B cell (primary cell): ENCODE measurements at regions not wholly inside any gene's neighbourhood (a gene's known extent, or its start where the extent isn't known, plus 50 kb on each side); places are given as distances from the start of the nearest gene placed in this dataset.

Source experiments
- EZH2 ChIP-seq: IDR thresholded peaks from 2 replicates; pipeline ENCODE4 v1.6.1; 2012; ENCODE audit warnings: borderline replicate concordance, low read depth, mild to moderate bottlenecking, moderate library complexity, low read length; ENCODE audit not compliant: insufficient read depth, poor library complexity, severe bottlenecking
- TF ChIP-seq, protein P1 (sequence below): fragments of 200-600 bp; IDR thresholded peaks from one replicate; pipeline ENCODE4 v1.8.0; 2022; ENCODE audit warnings: antibody characterized with exemption, mild to moderate bottlenecking

DNA sequence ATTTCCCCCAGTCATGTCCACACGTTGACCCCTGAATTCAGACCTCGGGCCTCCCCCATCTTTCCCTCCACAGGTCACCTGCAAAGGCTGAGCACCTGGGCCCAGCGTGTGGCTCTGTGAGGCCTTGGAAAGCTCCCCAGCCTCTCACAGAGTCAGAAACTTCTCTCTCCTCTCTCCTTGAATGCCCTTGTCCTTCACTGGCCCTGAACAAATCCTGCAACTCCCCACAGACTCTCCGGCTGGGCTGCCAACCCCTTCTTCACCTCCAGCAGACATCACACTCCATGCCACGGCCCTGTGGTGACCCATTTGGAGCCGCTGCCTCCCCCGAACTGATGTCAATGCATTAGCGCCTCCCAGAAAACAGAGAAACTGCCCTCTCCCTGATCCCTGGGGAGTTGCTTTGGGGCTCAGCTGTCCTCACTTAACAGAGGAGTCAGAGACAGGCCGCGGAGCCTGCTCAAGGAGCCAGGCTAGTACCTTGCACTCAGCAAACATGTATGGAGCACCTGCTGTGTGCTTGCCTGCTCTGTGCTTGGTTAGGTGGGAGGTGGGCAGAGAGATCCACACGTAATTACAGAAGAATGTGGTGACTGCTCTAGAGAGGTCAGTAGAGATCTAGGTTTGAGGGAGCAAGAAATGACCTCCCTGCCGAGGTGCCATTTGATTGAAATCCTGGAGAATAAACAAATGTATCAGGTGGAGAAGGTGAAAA lies 99.2 kb upstream of the PWP1 start:
- TF ChIP-seq, protein P1, sequence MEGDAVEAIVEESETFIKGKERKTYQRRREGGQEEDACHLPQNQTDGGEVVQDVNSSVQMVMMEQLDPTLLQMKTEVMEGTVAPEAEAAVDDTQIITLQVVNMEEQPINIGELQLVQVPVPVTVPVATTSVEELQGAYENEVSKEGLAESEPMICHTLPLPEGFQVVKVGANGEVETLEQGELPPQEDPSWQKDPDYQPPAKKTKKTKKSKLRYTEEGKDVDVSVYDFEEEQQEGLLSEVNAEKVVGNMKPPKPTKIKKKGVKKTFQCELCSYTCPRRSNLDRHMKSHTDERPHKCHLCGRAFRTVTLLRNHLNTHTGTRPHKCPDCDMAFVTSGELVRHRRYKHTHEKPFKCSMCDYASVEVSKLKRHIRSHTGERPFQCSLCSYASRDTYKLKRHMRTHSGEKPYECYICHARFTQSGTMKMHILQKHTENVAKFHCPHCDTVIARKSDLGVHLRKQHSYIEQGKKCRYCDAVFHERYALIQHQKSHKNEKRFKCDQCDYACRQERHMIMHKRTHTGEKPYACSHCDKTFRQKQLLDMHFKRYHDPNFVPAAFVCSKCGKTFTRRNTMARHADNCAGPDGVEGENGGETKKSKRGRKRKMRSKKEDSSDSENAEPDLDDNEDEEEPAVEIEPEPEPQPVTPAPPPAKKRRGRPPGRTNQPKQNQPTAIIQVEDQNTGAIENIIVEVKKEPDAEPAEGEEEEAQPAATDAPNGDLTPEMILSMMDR = no peak
- TF ChIP-seq EZH2 = no peak
